Calu3 (cell line): ENCODE measurements at regions not wholly inside any gene's neighbourhood (a gene's known extent, or its start where the extent isn't known, plus 50 kb on each side); places are given as distances from the start of the nearest gene placed in this dataset.

Experiments
- BruUV-seq: library from RNA; stranded (reverse); fragments of 400-500 nt; replicated peaks from 2 replicates; lab custom pipeline; 2021; lab: Mats Ljungman, UMichigan
- CTCF ChIA-PET: fragments of 300-600 bp; sonication (Branson Sonifier 250); formaldehyde crosslinking; loops from one replicate; lab custom pipeline; 2022; ENCODE audit warnings: antibody characterized with exemption; lab: Charles Lee
- DNase-seq: peaks from one replicate; pipeline ENCODE4 v3.0.0; 2022
- H3K27ac Mint-ChIP-seq: one replicate; pipeline ENCODE4 v1.8.0; 2022; ENCODE audit warnings: mixed read lengths; ENCODE audit not compliant: unreplicated experiment
- H3K27me3 Mint-ChIP-seq: one replicate; pipeline ENCODE4 v1.8.0; 2022; ENCODE audit warnings: mixed read lengths; ENCODE audit not compliant: unreplicated experiment
- H3K36me3 Mint-ChIP-seq: one replicate; pipeline ENCODE4 v1.8.0; 2022; ENCODE audit warnings: mild to moderate bottlenecking, moderate library complexity, mixed read lengths; ENCODE audit not compliant: insufficient read depth, unreplicated experiment
- H3K4me1 Mint-ChIP-seq: one replicate; pipeline ENCODE4 v1.8.0; 2022; ENCODE audit warnings: mild to moderate bottlenecking, low read depth, mixed read lengths; ENCODE audit not compliant: unreplicated experiment
- H3K4me3 Mint-ChIP-seq: one replicate; pipeline ENCODE4 v1.8.0; 2022; ENCODE audit warnings: mild to moderate bottlenecking, low read depth, moderate library complexity, mixed read lengths; ENCODE audit not compliant: unreplicated experiment
- H3K9me3 Mint-ChIP-seq: one replicate; pipeline ENCODE4 v1.8.0; 2022; ENCODE audit warnings: low read depth, mixed read lengths; ENCODE audit not compliant: unreplicated experiment
- intact Hi-C: fragments of 100-400 bp; cut with micrococcal nuclease; formaldehyde crosslinking; loops from one replicate; pipeline ENCODE4 v1.10.0; 2022; ENCODE audit not compliant: unreplicated experiment
- TF ChIP-seq, protein P1 (sequence below): fragments of 200-600 bp; IDR thresholded peaks from one replicate; pipeline ENCODE4 v1.8.0; 2022; ENCODE audit warnings: antibody characterized with exemption; ENCODE audit not compliant: unreplicated experiment

- Mint-ChIP-seq H3K36me3 (no peaks in the 10 kb centered on the region), H3K9me3 (peaks cover 5% of the 10 kb centered on the region), H3K4me3 (no peak overlapping the region), H3K4me1 (no peaks in the 10 kb centered on the region), H3K27me3 (no peaks in the 10 kb centered on the region), H3K27ac (no peak overlapping the region)
- CTCF ChIA-PET, result no interaction called here
- no peak for DNase-seq
- intact Hi-C loops, result no loop called here
- TF ChIP-seq, protein P1, sequence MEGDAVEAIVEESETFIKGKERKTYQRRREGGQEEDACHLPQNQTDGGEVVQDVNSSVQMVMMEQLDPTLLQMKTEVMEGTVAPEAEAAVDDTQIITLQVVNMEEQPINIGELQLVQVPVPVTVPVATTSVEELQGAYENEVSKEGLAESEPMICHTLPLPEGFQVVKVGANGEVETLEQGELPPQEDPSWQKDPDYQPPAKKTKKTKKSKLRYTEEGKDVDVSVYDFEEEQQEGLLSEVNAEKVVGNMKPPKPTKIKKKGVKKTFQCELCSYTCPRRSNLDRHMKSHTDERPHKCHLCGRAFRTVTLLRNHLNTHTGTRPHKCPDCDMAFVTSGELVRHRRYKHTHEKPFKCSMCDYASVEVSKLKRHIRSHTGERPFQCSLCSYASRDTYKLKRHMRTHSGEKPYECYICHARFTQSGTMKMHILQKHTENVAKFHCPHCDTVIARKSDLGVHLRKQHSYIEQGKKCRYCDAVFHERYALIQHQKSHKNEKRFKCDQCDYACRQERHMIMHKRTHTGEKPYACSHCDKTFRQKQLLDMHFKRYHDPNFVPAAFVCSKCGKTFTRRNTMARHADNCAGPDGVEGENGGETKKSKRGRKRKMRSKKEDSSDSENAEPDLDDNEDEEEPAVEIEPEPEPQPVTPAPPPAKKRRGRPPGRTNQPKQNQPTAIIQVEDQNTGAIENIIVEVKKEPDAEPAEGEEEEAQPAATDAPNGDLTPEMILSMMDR, result no peak
- no TSS peak for BruUV-seq
Observed at GRCh38 chr7:69180662-69181061, 417.6 kb upstream of the AUTS2 start.

- CTCF ChIA-PET, result no interaction called here
- H3K9me3 Mint-ChIP-seq, result peaks cover 8% of the 10 kb centered on the region
- DNase-seq, result no peak
- BruUV-seq, result no TSS peak
- H3K36me3 Mint-ChIP-seq, result no peaks in the 10 kb centered on the region
- H3K27me3 Mint-ChIP-seq, result no peaks in the 10 kb centered on the region
- TF ChIP-seq, protein P1, result no peak
- intact Hi-C loops, result no loop called here
- no peak overlapping the region for H3K27ac Mint-ChIP-seq
- no peaks in the 10 kb centered on the region for H3K4me1 Mint-ChIP-seq
- H3K4me3 Mint-ChIP-seq, result no peak overlapping the region
Observed at GRCh38 chr7:69182596-69183467, 415.4 kb upstream of the AUTS2 start.

GRCh38 chr7:69184339-69184738 is 413.9 kb upstream of the AUTS2 start:
- no TSS peak for BruUV-seq
- no peaks in the 10 kb centered on the region for H3K4me1 Mint-ChIP-seq
- peaks cover 10% of the 10 kb centered on the region for H3K9me3 Mint-ChIP-seq
- CTCF ChIA-PET, result no interaction called here
- no peak for DNase-seq
- intact Hi-C loops, result no loop called here
- H3K27me3 Mint-ChIP-seq, result no peaks in the 10 kb centered on the region
- H3K4me3 Mint-ChIP-seq, result no peak overlapping the region
- TF ChIP-seq, protein P1, result no peak
- no peaks in the 10 kb centered on the region for H3K36me3 Mint-ChIP-seq
- no peak overlapping the region for H3K27ac Mint-ChIP-seq

DNA sequence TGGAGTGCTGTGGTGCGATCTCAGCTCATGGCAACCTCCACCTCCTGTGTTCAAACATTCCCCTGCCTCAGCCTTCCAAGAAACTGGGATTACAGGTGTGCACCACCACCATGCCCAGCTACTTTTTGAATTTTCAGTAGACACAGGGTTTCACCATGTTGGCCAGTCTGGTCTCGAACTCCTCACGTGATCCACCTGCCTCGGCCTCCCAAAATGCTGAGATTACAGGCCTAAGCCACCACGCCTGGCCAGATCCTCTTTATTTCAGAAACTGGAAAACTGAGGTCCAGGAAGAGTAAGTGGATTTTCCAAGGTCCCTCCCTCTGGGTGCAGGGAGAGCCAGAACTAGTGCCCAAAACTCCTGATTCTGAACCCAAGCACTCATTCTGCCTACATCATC is 413.1 kb upstream of the AUTS2 start:
- Mint-ChIP-seq H3K27me3 (no peaks in the 10 kb centered on the region), H3K4me3 (no peak overlapping the region), H3K4me1 (no peaks in the 10 kb centered on the region), H3K36me3 (no peaks in the 10 kb centered on the region), H3K9me3 (peaks cover 10% of the 10 kb centered on the region), H3K27ac (no peak overlapping the region)
- BruUV-seq, result no TSS peak
- DNase-seq, result no peak
- TF ChIP-seq, protein P1, result no peak
- CTCF ChIA-PET, result no interaction called here
- intact Hi-C loops, result no loop called here
